HEK293 (cell line): ENCODE measurements at regions not wholly inside any gene's neighbourhood (a gene's known extent, or its start where the extent isn't known, plus 50 kb on each side); places are given as distances from the start of the nearest gene placed in this dataset.

ENCODE experiments used
- CTCF ChIA-PET: fragments of 350-600 bp; formaldehyde crosslinking; extraction: SDS; loops from one replicate; lab custom pipeline; 2021; ENCODE audit warnings: antibody characterized with exemption; lab: Yijun Ruan, JAX
- POLR2A ChIA-PET: fragments of 300-600 bp; formaldehyde crosslinking; extraction: SDS; loops from one replicate; lab custom pipeline; 2020; ENCODE audit warnings: antibody characterized with exemption, inconsistent platforms; lab: Yijun Ruan, JAX
- H3K27ac ChIP-seq: fragments of 200-500 bp; sonication (Bioruptor generic); 2 replicates; pipeline ENCODE4 v1.5.1; 2014; ENCODE audit warnings: low read depth, low read length, control low read depth, inconsistent platforms; ENCODE audit errors: extremely low read depth
- H3K36me3 ChIP-seq, 2 experiments: fragments of 200-500 bp in 1 of 2; sonication (Bioruptor generic) in 1 of 2; 1 replicate in 1 of 2; 2 replicates in 1 of 2; pipeline ENCODE4 v1.5.1; 2014 to 2017; ENCODE audit warnings: inconsistent platforms in 2 of 2, low read length in 2 of 2; ENCODE audit not compliant: control insufficient read depth in 2 of 2, insufficient read depth in 1 of 2
- H3K4me1 ChIP-seq: fragments of 200-500 bp; sonication (Bioruptor generic); 2 replicates; pipeline ENCODE4 v1.5.1; 2014; ENCODE audit warnings: mild to moderate bottlenecking, low read length, inconsistent platforms; ENCODE audit not compliant: control insufficient read depth, insufficient read depth
- H3K4me3 ChIP-seq: 2 replicates; pipeline ENCODE4 v1.5.1; 2011; ENCODE audit warnings: low read depth, mild to moderate bottlenecking, control low read depth, low read length, moderate library complexity
- H3K9me3 ChIP-seq: fragments of 200-500 bp; sonication (Bioruptor generic); 2 replicates; pipeline ENCODE4 v1.5.1; 2014; ENCODE audit warnings: low read depth, low read length, inconsistent platforms; ENCODE audit not compliant: control insufficient read depth, insufficient read depth
- EGR2 ChIP-seq: fragments of 450-650 bp; formaldehyde crosslinking; IDR thresholded peaks from 2 replicates; pipeline ENCODE4 v1.5.1; 2016; ENCODE audit warnings: low read depth, missing biosample characterization, missing genetic modification characterization
- GLIS2 ChIP-seq: fragments of 450-650 bp; formaldehyde crosslinking; IDR thresholded peaks from 2 replicates; pipeline ENCODE4 v1.5.1; 2016; ENCODE audit warnings: missing biosample characterization, missing genetic modification characterization
- HOXD13 ChIP-seq: sonication (generic); formaldehyde crosslinking; IDR thresholded peaks from 2 replicates; pipeline ENCODE4 v1.8.0; 2022; ENCODE audit warnings: missing genetic modification reagents, borderline replicate concordance
- INSM2 ChIP-seq: fragments of 450-650 bp; formaldehyde crosslinking; IDR thresholded peaks from 2 replicates; pipeline ENCODE4 v1.5.1; 2016; ENCODE audit warnings: missing biosample characterization, missing genetic modification characterization
- SP3 ChIP-seq: fragments of 450-650 bp; formaldehyde crosslinking; IDR thresholded peaks from 2 replicates; pipeline ENCODE4 v1.5.1; 2016; ENCODE audit warnings: missing biosample characterization, missing genetic modification characterization
- TCF7L2 ChIP-seq: IDR thresholded peaks from 2 replicates; pipeline ENCODE4 v1.6.1; 2011; ENCODE audit warnings: low read depth, mild to moderate bottlenecking, inconsistent platforms, low read length, moderate library complexity, borderline replicate concordance
- YY1 ChIP-seq: fragments of 450-650 bp; formaldehyde crosslinking; IDR thresholded peaks from 2 replicates; pipeline ENCODE4 v1.5.1; 2018; ENCODE audit warnings: missing biosample characterization, missing genetic modification characterization
- ZBTB17 ChIP-seq: fragments of 450-650 bp; formaldehyde crosslinking; IDR thresholded peaks from 2 replicates; pipeline ENCODE4 v1.5.1; 2016; ENCODE audit warnings: missing biosample characterization, missing genetic modification characterization
- ZFP37 ChIP-seq: fragments of 450-650 bp; formaldehyde crosslinking; IDR thresholded peaks from 2 replicates; pipeline ENCODE4 v1.5.1; 2016; ENCODE audit warnings: missing biosample characterization, missing genetic modification characterization
- ZFP69B ChIP-seq: fragments of 450-650 bp; formaldehyde crosslinking; IDR thresholded peaks from 2 replicates; pipeline ENCODE4 v1.5.1; 2016; ENCODE audit warnings: missing biosample characterization, missing genetic modification characterization
- ZNF112 ChIP-seq: fragments of 450-650 bp; formaldehyde crosslinking; IDR thresholded peaks from 2 replicates; pipeline ENCODE4 v1.5.0; 2017; ENCODE audit warnings: missing biosample characterization, missing genetic modification characterization
- ZNF23 ChIP-seq: fragments of 450-650 bp; formaldehyde crosslinking; IDR thresholded peaks from 2 replicates; pipeline ENCODE4 v1.5.1; 2016; ENCODE audit warnings: missing biosample characterization, missing genetic modification characterization, borderline replicate concordance
- ZNF248 ChIP-seq: fragments of 450-650 bp; formaldehyde crosslinking; IDR thresholded peaks from 2 replicates; pipeline ENCODE4 v1.5.1; 2017; ENCODE audit warnings: missing biosample characterization, missing genetic modification characterization
- ZNF366 ChIP-seq: fragments of 450-650 bp; formaldehyde crosslinking; conservative IDR thresholded peaks from 2 replicates; pipeline ENCODE4 v1.5.1; 2016; ENCODE audit warnings: missing biosample characterization, missing genetic modification characterization
- ZNF585B ChIP-seq: fragments of 450-650 bp; formaldehyde crosslinking; IDR thresholded peaks from 2 replicates; pipeline ENCODE4 v1.5.1; 2016; ENCODE audit warnings: missing biosample characterization, missing genetic modification characterization
- ZNF660 ChIP-seq: fragments of 450-650 bp; IDR thresholded peaks from 2 replicates; pipeline ENCODE4 v1.5.1; 2018; ENCODE audit warnings: missing biosample characterization, mild to moderate bottlenecking, missing genetic modification characterization
- ZNF664 ChIP-seq: fragments of 450-650 bp; formaldehyde crosslinking; IDR thresholded peaks from 2 replicates; pipeline ENCODE4 v1.5.1; 2016; ENCODE audit warnings: missing biosample characterization, missing genetic modification characterization
- ZNF670 ChIP-seq: fragments of 450-650 bp; formaldehyde crosslinking; IDR thresholded peaks from 2 replicates; pipeline ENCODE4 v1.5.1; 2016; ENCODE audit warnings: missing biosample characterization, missing genetic modification characterization, low read depth
- ZNF677 ChIP-seq: fragments of 450-650 bp; IDR thresholded peaks from 2 replicates; pipeline ENCODE4 v1.5.0; 2018; ENCODE audit warnings: missing biosample characterization, mild to moderate bottlenecking, missing genetic modification characterization, moderate library complexity
- ZNF777 ChIP-seq: fragments of 450-650 bp; formaldehyde crosslinking; IDR thresholded peaks from 2 replicates; pipeline ENCODE4 v1.5.1; 2017; ENCODE audit warnings: missing biosample characterization, missing genetic modification characterization, borderline replicate concordance
- TF ChIP-seq, protein P1 (sequence below): fragments of 450-650 bp; formaldehyde crosslinking; IDR thresholded peaks from 2 replicates; pipeline ENCODE4 v1.5.1; 2017; ENCODE audit warnings: missing biosample characterization, missing genetic modification characterization
- TF ChIP-seq, protein P2 (sequence below): fragments of 450-650 bp; formaldehyde crosslinking; IDR thresholded peaks from 2 replicates; pipeline ENCODE4 v1.5.1; 2016; ENCODE audit warnings: missing biosample characterization, missing genetic modification characterization
- TF ChIP-seq, protein P3 (sequence below): fragments of 450-650 bp; IDR thresholded peaks from 2 replicates; pipeline ENCODE4 v1.5.1; 2018; ENCODE audit warnings: missing biosample characterization, mild to moderate bottlenecking, missing genetic modification characterization

DNA sequence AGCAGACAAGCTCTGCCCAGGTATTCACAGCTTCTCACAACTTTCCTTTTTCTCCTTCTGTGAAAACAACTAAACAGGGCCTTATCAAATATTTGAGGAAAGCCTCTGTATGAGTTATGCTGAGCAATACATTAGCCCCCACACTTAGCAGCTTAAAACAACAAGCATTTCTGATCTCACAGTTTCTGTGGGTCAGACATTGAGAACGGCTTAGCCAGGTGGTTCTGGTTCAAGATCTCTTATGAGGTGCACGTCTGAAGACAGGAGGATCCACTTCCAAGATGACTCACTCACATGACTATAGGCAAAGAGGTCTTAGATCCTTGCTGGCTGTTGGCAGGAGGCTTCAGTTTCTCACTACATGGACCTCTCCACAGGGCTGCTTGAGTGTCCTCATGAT is 181.4 kb upstream of the WSCD1 start (continued):
- no peak for TF ChIP-seq TCF7L2
- TF ChIP-seq, protein P1, sequence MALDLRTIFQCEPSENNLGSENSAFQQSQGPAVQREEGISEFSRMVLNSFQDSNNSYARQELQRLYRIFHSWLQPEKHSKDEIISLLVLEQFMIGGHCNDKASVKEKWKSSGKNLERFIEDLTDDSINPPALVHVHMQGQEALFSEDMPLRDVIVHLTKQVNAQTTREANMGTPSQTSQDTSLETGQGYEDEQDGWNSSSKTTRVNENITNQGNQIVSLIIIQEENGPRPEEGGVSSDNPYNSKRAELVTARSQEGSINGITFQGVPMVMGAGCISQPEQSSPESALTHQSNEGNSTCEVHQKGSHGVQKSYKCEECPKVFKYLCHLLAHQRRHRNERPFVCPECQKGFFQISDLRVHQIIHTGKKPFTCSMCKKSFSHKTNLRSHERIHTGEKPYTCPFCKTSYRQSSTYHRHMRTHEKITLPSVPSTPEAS (tag by site-specific recombination) = no peak
- TF ChIP-seq GLIS2 (tag by site-specific recombination) = no peak

- POLR2A ChIA-PET = interaction anchor here (1.1 kb wide), 1 partner anchor 178 kb away, joined by 3 read pairs; no protein-coding TSS in a partner anchor
- H3K4me1 ChIP-seq = no peaks in the 10 kb centered on the region
- no peaks in the 10 kb centered on the region for H3K36me3 ChIP-seq
- H3K4me3 ChIP-seq = no peak overlapping the region
- no peak overlapping the region for H3K27ac ChIP-seq
- 0 out of 2 replicates have a peak, but pooled peaks cover 3% of the 10 kb centered on the region for H3K9me3 ChIP-seq
- CTCF ChIA-PET = interaction anchor here (0.5 to 0.6 kb wide), 2 partner anchors 76 to 387 kb away, joined by 3 to 4 read pairs; no protein-coding TSS in a partner anchor
- TF ChIP-seq, protein P2, sequence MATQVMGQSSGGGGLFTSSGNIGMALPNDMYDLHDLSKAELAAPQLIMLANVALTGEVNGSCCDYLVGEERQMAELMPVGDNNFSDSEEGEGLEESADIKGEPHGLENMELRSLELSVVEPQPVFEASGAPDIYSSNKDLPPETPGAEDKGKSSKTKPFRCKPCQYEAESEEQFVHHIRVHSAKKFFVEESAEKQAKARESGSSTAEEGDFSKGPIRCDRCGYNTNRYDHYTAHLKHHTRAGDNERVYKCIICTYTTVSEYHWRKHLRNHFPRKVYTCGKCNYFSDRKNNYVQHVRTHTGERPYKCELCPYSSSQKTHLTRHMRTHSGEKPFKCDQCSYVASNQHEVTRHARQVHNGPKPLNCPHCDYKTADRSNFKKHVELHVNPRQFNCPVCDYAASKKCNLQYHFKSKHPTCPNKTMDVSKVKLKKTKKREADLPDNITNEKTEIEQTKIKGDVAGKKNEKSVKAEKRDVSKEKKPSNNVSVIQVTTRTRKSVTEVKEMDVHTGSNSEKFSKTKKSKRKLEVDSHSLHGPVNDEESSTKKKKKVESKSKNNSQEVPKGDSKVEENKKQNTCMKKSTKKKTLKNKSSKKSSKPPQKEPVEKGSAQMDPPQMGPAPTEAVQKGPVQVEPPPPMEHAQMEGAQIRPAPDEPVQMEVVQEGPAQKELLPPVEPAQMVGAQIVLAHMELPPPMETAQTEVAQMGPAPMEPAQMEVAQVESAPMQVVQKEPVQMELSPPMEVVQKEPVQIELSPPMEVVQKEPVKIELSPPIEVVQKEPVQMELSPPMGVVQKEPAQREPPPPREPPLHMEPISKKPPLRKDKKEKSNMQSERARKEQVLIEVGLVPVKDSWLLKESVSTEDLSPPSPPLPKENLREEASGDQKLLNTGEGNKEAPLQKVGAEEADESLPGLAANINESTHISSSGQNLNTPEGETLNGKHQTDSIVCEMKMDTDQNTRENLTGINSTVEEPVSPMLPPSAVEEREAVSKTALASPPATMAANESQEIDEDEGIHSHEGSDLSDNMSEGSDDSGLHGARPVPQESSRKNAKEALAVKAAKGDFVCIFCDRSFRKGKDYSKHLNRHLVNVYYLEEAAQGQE (tag by site-specific recombination) = no peak
- TF ChIP-seq ZNF670 (tag by site-specific recombination) (no peak), ZNF585B (tag by site-specific recombination) (no peak), ZNF248 (tag by site-specific recombination) (no peak), EGR2 (tag by site-specific recombination) (no peak), HOXD13 (CRISPR knock-in tag) (no peak), SP3 (no peak)
- TF ChIP-seq, protein P3, sequence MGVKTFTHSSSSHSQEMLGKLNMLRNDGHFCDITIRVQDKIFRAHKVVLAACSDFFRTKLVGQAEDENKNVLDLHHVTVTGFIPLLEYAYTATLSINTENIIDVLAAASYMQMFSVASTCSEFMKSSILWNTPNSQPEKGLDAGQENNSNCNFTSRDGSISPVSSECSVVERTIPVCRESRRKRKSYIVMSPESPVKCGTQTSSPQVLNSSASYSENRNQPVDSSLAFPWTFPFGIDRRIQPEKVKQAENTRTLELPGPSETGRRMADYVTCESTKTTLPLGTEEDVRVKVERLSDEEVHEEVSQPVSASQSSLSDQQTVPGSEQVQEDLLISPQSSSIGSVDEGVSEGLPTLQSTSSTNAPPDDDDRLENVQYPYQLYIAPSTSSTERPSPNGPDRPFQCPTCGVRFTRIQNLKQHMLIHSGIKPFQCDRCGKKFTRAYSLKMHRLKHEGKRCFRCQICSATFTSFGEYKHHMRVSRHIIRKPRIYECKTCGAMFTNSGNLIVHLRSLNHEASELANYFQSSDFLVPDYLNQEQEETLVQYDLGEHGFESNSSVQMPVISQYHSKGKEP (tag by site-specific recombination) = no peak
Observed at GRCh38 chr17:5892921-5893675, 177.1 kb upstream of the WSCD1 start.

GRCh38 chr17:5893741-5894140 is 176.4 kb upstream of the WSCD1 start:
- Histone ChIP-seq H3K4me3 (no peak overlapping the region), H3K9me3 (0 out of 2 replicates have a peak, but pooled peaks cover 3% of the 10 kb centered on the region), H3K27ac (no peak overlapping the region), H3K36me3 (no peaks in the 10 kb centered on the region), H3K4me1 (no peaks in the 10 kb centered on the region)
- POLR2A ChIA-PET = interaction anchor here (1.1 kb wide), 1 partner anchor 178 kb away, joined by 3 read pairs; no protein-coding TSS in a partner anchor
- TF ChIP-seq ZNF366 (no peak), ZNF664 (no peak), ZBTB17 (tag by site-specific recombination) (no peak), INSM2 (no peak), ZNF677 (no peak), ZFP69B (tag by site-specific recombination) (no peak), ZNF112 (tag by site-specific recombination) (no peak), ZNF23 (no peak), ZNF777 (tag by site-specific recombination) (no peak), ZNF660 (tag by site-specific recombination) (no peak), ZFP37 (tag by site-specific recombination) (no peak), YY1 (tag by site-specific recombination) (no peak)
- CTCF ChIA-PET = no interaction called here
